Uterus (tissue), 2 donors: ENCODE measurements at regions not wholly inside any gene's neighbourhood (a gene's known extent, or its start where the extent isn't known, plus 50 kb on each side); places are given as distances from the start of the nearest gene placed in this dataset.

Source experiments
- POLR2A ChIP-seq, 2 donors: fragments of 450-650 bp; IDR thresholded peaks; one replicate each; pipeline ENCODE4 v1.6.1; 2016; ENCODE audit warnings: antibody characterized with exemption in 2 of 2, mild to moderate bottlenecking in 1 of 2, moderate library complexity in 1 of 2
- TF ChIP-seq, protein P1 (sequence below), 4 experiments: fragments of 200-600 bp in 2 of 4; fragments of 450-650 bp in 2 of 4; sonication (generic) in 2 of 4; IDR thresholded peaks; one replicate each; pipeline ENCODE4 v1.5.1; 2016 to 2019; ENCODE audit warnings: antibody characterized with exemption in 4 of 4, mild to moderate bottlenecking in 2 of 4, moderate library complexity in 1 of 4

DNA sequence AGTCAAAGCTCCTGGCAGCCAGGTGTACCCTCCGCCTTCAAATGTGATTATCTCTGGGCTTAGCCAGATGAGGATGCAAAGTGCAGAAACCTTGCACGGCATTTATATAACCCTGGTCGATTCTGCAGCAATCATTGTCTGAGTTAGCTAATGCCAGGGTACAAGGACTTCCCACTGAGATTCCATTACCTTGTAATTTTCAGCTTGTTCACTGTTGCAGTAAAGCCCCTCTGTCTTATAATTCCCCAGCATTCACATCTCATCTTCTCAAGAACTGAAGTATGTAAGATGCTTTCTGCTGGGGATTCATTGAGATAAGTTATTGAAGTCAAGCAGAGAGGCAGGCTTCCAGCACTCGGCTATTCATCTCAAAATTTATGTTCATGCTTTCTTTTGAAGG, 1090.6 kb upstream of the AUTS2 start:
- TF ChIP-seq, protein P1, sequence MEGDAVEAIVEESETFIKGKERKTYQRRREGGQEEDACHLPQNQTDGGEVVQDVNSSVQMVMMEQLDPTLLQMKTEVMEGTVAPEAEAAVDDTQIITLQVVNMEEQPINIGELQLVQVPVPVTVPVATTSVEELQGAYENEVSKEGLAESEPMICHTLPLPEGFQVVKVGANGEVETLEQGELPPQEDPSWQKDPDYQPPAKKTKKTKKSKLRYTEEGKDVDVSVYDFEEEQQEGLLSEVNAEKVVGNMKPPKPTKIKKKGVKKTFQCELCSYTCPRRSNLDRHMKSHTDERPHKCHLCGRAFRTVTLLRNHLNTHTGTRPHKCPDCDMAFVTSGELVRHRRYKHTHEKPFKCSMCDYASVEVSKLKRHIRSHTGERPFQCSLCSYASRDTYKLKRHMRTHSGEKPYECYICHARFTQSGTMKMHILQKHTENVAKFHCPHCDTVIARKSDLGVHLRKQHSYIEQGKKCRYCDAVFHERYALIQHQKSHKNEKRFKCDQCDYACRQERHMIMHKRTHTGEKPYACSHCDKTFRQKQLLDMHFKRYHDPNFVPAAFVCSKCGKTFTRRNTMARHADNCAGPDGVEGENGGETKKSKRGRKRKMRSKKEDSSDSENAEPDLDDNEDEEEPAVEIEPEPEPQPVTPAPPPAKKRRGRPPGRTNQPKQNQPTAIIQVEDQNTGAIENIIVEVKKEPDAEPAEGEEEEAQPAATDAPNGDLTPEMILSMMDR (IDR thresholded peaks at IDR 0.05) = no peak
- TF ChIP-seq POLR2A (IDR thresholded peaks at IDR 0.05) = no peak
